ENCODE measurements at regions not wholly inside any gene's neighbourhood (a gene's known extent, or its start where the extent isn't known, plus 50 kb on each side); places are given as distances from the start of the nearest gene placed in this dataset.

DNA sequence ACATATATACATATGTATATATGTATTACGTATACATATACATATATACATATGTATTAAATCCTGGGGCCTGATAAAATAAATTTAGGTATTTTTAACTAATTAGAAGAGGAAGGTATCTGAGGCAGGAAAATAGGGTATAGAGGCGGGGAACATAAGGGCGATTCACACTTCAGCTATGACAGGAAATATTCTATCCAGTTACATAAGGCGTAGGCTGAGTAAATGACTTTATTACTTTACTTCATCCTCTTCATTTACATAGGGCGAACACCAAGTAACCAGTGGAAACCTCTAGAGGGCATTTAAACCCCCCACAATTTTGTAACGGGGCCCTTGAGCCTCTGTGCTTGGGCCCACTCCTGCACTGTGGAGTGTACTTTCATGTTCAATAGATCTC, 167.5 kb downstream of the SOCS6 start:
- TF ChIP-seq, protein P1, sequence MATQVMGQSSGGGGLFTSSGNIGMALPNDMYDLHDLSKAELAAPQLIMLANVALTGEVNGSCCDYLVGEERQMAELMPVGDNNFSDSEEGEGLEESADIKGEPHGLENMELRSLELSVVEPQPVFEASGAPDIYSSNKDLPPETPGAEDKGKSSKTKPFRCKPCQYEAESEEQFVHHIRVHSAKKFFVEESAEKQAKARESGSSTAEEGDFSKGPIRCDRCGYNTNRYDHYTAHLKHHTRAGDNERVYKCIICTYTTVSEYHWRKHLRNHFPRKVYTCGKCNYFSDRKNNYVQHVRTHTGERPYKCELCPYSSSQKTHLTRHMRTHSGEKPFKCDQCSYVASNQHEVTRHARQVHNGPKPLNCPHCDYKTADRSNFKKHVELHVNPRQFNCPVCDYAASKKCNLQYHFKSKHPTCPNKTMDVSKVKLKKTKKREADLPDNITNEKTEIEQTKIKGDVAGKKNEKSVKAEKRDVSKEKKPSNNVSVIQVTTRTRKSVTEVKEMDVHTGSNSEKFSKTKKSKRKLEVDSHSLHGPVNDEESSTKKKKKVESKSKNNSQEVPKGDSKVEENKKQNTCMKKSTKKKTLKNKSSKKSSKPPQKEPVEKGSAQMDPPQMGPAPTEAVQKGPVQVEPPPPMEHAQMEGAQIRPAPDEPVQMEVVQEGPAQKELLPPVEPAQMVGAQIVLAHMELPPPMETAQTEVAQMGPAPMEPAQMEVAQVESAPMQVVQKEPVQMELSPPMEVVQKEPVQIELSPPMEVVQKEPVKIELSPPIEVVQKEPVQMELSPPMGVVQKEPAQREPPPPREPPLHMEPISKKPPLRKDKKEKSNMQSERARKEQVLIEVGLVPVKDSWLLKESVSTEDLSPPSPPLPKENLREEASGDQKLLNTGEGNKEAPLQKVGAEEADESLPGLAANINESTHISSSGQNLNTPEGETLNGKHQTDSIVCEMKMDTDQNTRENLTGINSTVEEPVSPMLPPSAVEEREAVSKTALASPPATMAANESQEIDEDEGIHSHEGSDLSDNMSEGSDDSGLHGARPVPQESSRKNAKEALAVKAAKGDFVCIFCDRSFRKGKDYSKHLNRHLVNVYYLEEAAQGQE (IDR thresholded peaks at IDR 0.05; ENCODE audit: insufficient read depth in 1 of 2, low read depth in 2 of 2, low read length in 2 of 2) = no peak
- TF ChIP-seq SIN3A (IDR thresholded peaks at IDR 0.05; ENCODE audit: borderline replicate concordance, insufficient read depth, low read length) (no peak), POLR2AphosphoS5 (IDR thresholded peaks at IDR 0.05; ENCODE audit: low read depth, low read length) (no peak), TAF1 (IDR thresholded peaks at IDR 0.05; ENCODE audit: borderline replicate concordance, insufficient read depth, low read length) (no peak), FOXP2 (optimal IDR thresholded peaks at IDR 0.05; ENCODE audit: borderline replicate concordance, extremely low read depth, extremely low read length, insufficient read depth) (no peak)

All from PFSK-1 (cell line).